Amniotic epithelial cell (primary cell): ENCODE measurements at regions not wholly inside any gene's neighbourhood (a gene's known extent, or its start where the extent isn't known, plus 50 kb on each side); places are given as distances from the start of the nearest gene placed in this dataset.
"Not testable (repeated sequence)": the region's sequence is repeated elsewhere in the genome, so short reads cannot be mapped to it uniquely, and the experiment has no call there.

Source experiments
- DNase-seq: peaks from one replicate; pipeline ENCODE4 v3.0.0-alpha.2; 2010; ENCODE audit warnings: low read depth

GRCh38 chr2:75892490-75892889 lies 181.8 kb upstream of the GCFC2 start:
- DNase-seq, result no peak

- no peak for DNase-seq
These were observed 171.8 kb upstream of the GCFC2 start for GRCh38 chr2:75882530-75882929.

GRCh38 chr2:75875606-75876005 lies 164.9 kb upstream of the GCFC2 start:
- DNase-seq, result not testable (repeated sequence)

GRCh38 chr2:75871762-75872614 lies 161.3 kb upstream of the GCFC2 start:
- not testable (repeated sequence) for DNase-seq

DNA sequence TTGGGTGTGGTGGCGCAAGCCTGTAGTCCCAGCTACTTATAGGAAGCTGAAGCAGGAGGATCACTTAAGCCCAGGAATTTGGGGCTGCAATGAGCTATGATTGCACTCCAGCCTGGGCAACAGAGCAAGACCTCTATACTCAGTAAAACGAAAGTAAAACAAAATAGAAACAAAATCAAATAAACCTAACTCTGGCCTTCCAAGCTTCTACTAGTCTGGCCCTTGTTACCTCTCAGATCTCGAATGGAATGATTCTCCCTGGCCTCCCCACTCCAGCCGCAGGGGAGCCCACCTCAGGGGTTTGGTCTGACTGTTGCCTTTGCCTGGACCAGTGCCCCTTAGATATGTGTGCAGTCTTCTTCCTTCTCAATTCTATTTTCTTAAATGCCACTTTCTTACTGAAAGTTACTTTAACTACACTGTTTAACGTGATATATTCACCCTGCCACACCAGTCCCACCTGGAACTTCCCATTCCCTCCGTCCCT lies 160.0 kb upstream of the GCFC2 start:
- DNase-seq, result no peak

- no peak for DNase-seq
These were observed 159.4 kb upstream of the GCFC2 start for GRCh38 chr2:75870133-75870532.

- DNase-seq, result no peak
These were observed 155.0 kb upstream of the GCFC2 start for GRCh38 chr2:75865702-75866101.

- no peak for DNase-seq
These were observed 154.4 kb upstream of the GCFC2 start for GRCh38 chr2:75865083-75865482.

DNA sequence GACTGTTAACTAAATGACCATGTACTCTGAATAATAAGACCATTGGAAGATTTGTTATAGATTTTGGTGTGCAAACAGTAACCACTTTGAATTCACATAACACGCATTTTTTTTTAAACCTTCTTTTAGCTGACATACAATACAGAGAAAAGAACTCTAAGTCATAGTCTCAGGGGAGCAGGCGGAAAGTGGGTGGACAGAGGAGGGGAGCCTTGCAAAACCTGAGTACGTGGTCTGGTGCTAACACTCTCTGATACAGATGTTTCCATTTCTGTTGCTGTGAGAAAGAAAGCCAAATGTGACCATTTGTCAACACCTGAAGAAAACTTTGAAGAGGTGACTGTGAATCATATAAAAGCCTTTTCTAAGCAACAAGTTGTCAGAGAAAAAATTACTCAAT lies 151.8 kb upstream of the GCFC2 start:
- DNase-seq, result no peak

DNA sequence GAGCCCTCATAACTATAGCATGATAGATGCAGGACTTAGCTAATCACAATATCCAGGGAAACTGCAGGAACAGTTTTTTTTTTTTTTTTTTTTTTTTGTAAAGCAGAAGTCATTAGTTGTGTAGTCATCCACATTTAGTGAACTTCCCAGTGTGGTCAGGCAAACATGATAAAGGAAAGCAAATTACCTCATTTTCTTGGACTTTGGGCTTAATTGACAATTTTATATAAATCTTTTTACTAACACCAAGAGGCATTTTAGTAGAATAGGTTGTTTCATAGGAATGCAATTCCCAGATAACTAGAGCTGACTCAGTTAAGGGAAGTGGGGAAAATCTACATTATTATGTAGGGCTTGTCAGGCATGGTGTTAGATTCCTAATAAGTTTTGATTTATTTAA lies 142.7 kb upstream of the GCFC2 start:
- DNase-seq, result peak; percentile 36

- DNase-seq, result no peak
These were observed 141.9 kb upstream of the GCFC2 start for GRCh38 chr2:75852639-75853038.

- peak; percentile 14 for DNase-seq
These were observed 136.0 kb upstream of the GCFC2 start for GRCh38 chr2:75846683-75847190.

DNA sequence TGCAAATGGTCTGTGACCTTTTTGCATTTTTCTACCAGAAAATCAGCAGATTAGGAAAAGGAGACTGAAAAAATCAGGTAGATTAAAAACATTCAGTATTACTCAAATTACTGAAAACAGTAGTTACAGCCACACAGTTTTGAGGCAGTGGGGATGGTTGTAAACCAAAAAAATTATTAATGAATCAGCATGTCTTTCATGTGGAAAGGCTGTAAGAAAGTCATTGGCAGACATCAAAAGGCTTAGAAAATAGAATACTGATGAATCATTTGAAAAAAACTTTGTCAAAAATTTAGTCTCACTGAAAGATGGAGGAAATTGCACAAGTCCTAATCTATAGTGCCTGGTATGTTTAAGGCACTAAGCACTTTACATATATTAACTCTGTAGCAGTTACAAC lies 133.9 kb upstream of the GCFC2 start:
- DNase-seq, result peak; percentile 11

- not testable (repeated sequence) for DNase-seq
These were observed 123.9 kb upstream of the GCFC2 start for GRCh38 chr2:75834588-75834987.

DNA sequence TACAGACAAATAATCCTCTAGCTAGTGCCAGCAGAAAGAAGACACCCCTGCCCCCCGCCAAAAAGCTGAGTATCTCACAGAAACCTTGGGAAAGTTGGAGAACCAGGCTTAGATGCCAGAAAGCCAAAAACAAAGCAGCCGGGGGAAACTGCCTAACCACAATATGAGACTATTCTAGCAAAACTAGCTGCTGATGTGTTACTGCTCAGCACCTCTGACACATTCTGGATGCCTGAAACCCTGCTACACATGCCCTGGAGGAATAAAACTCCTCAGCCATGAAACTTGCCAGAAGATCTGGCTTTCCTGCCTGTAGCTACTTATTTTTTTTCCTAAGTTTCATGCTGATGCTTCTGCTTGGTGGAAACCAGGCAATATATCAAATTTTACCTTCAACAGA lies 122.7 kb upstream of the GCFC2 start:
- no peak for DNase-seq

DNA sequence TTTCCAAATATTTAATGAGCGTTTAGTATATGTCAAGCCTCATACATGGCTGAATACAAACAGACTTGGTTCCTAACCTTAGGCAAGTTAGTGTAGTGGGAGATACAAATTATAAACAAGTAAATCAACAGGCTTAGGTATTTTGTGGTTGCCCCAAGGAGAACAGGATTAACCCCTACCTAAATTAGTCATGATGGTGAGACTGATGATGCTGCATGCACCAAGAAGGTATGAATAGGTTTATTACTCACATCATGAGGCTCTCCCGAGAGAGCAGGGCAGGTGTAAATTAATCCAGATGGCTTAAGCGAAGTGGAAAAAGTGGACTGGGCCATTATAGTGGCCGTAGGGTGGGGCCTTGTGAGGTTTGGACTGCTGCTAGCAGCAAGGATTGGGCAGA lies 118.1 kb upstream of the GCFC2 start:
- no peak for DNase-seq

GRCh38 chr2:75823515-75823914 lies 112.8 kb upstream of the GCFC2 start:
- not testable (repeated sequence) for DNase-seq

- no peak for DNase-seq
These were observed 111.6 kb upstream of the GCFC2 start for GRCh38 chr2:75822336-75822735.

DNA sequence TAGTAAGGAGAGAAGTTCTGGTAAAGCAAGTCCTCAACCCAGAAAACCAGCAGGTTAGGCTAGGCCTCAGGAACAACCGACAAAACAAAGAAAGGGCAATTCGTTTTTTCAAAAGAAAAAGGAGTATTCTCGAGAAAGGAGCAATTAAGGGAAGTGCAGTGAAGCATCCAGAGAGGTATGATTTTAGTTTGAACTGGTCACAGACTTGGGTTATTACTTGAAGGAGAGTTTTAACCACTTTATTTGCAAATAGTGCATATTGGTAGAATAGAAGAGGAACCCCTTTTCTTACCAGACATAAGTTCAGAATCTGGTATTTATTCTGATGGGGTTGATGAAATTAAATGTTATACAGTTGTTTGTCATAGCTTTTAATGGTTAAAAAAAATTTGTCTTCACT lies 110.0 kb upstream of the GCFC2 start:
- DNase-seq, result no peak

GRCh38 chr2:75810611-75811330 lies 100.1 kb upstream of the GCFC2 start:
- DNase-seq, result no peak

GRCh38 chr2:75808793-75809535 lies 98.2 kb upstream of the GCFC2 start:
- DNase-seq, result no peak

DNA sequence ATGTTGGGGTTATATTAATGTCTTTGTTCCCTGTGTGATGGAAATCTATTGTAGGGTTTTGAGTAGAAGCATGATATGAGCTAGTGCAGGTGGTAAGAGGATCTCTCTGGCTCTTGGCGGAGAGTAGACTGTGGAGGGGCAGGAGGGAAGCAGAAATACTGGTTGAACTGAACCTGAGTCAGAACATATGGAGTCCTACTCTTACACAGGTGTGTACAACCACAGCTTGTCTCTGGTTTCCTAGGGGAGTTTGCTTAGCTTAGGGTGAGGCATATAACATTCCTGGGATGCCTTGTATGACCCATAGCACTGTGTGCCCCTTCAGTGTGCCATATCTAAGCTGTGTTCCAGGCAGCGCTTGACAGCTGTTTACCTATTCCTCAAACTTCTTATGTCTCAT lies 97.3 kb upstream of the GCFC2 start:
- no peak for DNase-seq
